Stimulated activated CD8-positive, alpha-beta memory T cell treated with anti-CD3 and anti-CD28 coated beads, Interleukin-15, amount 100 ng/mL, for 48 hours (primary cell): ENCODE measurements at regions not wholly inside any gene's neighbourhood (a gene's known extent, or its start where the extent isn't known, plus 50 kb on each side); places are given as distances from the start of the nearest gene placed in this dataset.

Experiments used
- DNase-seq, 2 donors: peaks; one replicate each; pipeline ENCODE4 v3.0.0-alpha.2; 2020; ENCODE audit warnings: low read depth in 2 of 2

DNA sequence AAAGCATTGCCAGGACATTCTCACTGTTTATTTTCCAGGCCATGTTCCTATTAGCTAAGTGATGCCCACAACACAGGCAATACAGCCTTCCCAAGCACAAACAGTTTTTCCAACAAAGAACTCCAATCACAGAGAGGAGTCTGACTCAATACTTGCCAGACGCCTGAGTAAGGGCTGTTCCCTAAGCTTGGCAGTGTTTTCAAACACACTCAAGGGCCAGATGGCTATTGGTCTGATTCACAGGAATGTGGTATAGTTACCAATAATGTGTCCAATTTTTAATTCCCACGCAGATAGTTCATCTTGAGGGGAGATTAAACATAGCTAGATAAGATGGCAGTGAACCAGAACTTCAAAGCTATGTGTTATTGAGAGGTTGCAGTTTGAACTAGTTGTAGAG lies 381.0 kb downstream of the SNAPC1 start:
- DNase-seq = no peak

- no peak for DNase-seq
Observed at GRCh38 chr14:62144863-62145262, 382.6 kb downstream of the SNAPC1 start.

- DNase-seq = no peak
Observed at GRCh38 chr14:62146030-62146429, 383.8 kb downstream of the SNAPC1 start.

- no peak for DNase-seq
Observed at GRCh38 chr14:62156052-62156451, 393.8 kb downstream of the SNAPC1 start.

DNA sequence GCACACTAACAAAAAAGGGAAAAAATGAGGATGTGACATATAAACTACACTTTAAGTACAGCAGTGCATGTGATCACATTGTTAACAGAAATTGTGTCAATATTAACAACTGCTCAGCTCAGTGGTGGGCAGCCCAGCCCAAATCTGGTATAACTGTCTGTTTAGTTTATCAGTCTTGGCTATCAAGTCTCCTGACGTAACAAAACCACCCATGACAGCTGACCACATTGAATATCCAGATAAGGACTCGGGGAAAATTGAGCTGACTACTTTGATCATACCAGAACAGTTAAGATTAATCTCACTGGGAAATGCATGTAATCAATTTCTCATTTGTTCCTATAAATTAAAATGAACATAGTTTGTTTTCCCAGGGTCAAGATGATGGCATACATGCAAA lies 396.6 kb downstream of the SNAPC1 start:
- no peak for DNase-seq

- DNase-seq = no peak
Observed at GRCh38 chr14:62159314-62159713, 397.1 kb downstream of the SNAPC1 start.

DNA sequence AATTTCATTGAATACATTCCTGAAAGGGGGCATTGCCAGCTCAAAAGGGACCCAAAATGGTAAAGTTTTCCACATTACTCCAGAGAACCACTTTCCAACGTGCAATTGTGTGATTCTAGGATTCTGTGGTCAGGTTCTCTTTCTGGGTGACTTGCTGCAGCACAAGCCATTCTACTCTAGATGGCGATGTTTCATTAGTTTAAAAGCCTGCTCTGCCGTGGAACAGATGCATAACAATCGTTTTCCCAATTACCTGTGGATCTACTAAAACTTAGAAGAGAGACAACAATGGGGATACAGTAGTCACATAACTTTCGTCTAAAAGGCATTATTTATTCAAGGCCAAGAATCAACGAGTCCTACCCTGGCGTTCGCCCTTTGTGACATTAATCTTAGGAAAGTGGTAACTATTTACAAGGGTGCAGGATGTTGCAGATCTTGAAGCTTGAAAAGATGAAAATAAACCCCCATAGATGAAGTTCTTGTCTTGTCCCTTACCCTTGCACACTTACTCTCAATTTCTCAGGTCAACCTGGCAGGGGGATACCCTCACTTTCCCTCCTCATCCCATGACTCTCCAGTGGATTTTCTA lies 400.9 kb downstream of the SNAPC1 start:
- DNase-seq = no peak

GRCh38 chr14:62168564-62169155 lies 406.4 kb downstream of the SNAPC1 start:
- DNase-seq = no peak

GRCh38 chr14:62179367-62180018 lies 417.3 kb downstream of the SNAPC1 start:
- no peak for DNase-seq

DNA sequence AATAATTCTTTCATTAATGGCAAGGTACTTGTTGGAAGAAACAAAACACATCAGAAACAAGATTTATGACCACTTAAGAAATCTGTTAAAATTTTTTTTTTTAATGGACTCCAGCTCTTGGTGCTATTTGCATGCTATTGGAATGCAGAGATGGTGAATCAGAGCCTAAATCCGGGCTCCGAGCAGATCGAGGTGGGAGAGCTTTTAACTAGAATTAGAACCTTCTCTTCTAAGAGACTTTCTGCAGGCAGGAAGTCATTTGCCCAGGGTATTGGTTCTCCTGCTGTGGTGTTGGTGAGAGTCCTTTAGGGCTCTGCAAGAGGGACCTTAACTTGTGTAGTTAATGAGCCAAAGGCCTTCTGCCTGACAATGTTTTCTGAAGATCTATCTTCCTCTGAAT lies 419.4 kb downstream of the SNAPC1 start:
- no peak for DNase-seq

DNA sequence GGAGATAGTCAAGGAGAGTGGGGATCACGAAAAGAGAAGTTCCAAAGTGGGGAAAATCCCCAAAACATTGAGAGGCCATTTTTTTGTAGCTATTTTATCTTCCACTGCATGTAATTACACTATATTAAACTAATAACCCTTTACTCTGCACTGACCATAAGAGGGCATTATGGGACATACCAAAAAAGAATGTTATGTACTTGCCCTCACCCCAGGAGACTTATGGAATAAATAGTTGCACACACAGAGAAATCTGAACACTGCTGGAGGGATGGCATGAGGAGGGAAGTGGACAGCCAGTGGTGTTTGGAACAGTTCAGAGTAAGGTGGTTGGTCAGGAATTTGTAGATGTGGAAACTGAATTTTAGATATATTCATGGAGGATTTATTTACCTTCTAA lies 422.9 kb downstream of the SNAPC1 start:
- DNase-seq = no peak

DNA sequence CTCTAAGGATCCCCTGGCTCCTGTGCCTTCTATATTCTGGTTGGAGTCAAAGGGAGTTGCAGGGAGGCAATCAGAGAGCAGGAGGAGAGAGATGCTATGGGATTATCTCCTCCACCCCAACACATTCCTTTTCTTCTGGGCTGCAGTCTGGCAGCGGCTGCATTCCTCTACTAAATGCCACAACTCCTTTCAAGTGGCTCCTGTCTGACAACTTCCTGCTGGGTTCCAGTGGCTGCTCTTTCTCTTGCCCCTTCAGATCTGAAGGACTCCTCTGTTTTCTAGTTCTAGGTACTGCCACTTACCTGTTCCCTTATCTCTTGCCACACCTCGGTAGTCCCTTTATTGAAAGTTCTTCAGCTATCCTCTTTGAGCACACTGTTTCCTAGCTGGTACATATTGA lies 425.0 kb downstream of the SNAPC1 start:
- no peak for DNase-seq

DNA sequence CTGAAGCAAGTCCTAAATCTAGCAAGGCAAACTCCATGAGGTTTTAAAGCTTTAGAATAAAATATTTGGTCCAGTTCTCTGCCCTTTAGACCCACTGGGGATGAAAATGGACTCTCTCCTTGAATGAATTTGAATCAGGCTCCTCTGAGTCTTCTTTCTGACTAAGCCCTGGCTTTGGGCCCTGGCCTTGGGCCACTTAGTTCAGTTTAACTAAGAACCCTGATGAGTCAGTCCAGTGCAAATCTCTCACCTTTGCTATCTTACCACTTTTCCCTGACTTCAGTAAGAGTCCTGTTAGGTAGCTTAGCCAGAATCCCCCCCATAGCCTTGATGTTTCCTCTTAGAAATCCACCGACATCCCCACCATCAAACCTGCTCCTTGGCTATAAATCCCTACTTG lies 427.5 kb downstream of the SNAPC1 start:
- no peak for DNase-seq

- DNase-seq = no peak
Observed at GRCh38 chr14:62206456-62206855, 444.2 kb downstream of the SNAPC1 start.

DNA sequence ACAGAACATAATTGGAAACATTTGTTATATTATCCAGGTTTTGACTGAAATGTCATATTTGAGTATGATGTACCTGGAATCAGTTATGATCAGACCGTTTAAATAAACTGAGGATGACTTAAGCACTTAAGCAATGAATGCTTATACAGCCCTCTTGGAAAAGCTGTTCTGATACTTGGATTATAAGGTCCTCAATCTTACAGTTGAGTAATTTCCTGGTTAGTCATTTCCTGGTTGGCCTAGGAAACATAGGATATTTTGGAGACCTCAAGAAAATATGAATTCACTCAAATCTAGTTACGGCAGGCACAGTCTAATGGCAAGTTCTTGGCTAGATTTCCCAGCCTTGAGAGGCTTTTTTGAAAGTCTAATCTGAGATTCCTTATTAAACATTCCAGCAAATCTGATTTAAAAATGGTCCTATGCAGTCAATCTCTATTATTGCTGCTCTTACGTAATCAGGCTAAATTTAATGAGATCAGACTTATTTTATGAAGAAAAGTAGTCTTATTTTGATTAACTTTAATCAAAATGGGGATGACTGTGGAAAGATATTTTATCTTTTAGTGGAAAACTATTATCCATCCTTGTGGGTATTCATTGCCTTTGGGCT lies 447.2 kb downstream of the SNAPC1 start:
- no peak for DNase-seq

DNA sequence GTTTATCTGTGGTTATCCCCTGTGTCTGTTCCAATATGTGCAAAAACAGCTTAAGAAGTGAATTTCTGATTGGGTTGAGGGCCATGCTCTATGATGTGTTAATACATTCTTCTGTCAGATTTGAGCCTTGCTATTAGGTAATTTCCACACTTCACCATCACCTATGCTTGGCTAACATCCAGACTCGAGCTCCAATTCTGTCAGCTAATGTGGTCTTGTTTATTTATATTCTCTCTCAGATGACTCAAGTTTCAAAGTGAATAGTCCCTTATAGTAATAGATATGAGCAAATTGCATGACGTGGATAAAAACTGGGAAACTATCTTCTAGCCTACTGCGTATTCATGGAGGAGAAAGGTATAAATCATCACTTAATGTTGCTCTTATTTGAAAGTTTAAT lies 451.3 kb downstream of the SNAPC1 start:
- no peak for DNase-seq

GRCh38 chr14:62216121-62216520 lies 453.9 kb downstream of the SNAPC1 start:
- DNase-seq = no peak

DNA sequence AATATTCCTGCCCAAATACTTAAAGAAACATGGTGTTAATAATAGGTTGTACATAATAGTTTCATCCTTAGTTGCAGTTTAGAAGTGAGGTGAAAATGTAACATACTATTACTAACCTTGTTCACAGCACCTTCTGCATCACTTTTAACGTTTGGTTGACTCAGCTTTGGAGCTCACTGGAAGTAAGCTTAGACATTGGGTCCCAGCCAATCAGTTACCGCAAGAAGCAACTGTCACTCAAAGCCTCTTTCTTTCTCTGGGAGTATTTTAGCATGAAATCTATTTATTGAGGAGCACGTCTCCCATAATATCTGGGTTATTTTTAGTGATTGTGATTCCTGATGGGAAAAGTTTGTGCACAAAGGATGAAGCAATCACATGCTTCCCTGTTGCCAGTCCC lies 472.6 kb downstream of the SNAPC1 start:
- no peak for DNase-seq

- DNase-seq = no peak
Observed at GRCh38 chr14:62244221-62244620, 482.0 kb downstream of the SNAPC1 start.

DNA sequence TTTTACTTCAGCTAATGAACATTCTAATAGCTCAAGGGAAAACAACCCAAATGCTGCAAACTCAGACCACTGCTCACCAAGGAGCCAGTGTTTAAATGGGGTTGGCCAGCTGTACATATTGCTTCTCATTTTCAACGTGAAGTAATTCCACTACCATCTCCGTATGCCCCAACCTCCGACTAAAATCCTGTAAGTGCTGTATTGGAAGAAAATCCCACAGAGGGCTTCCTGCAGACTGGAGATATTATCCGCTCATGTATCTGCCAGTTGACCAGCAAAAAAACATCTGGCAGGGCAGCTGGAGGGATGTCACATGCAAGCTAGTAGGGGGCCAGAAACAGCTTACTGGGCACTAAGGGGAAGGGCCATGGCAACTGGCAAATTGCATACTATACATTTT lies 485.0 kb downstream of the SNAPC1 start:
- no peak for DNase-seq

GRCh38 chr14:62251237-62251636 lies 489.0 kb downstream of the SNAPC1 start:
- DNase-seq = no peak

- DNase-seq = no peak
Observed at GRCh38 chr14:62253171-62253570, 491.0 kb downstream of the SNAPC1 start.

- DNase-seq = no peak
Observed at GRCh38 chr14:62253911-62254310, 491.7 kb downstream of the SNAPC1 start.
